SIG-M5 treated with dmso at 0.1 percent for 504 hours (cell line): ENCODE measurements at regions not wholly inside any gene's neighbourhood (a gene's known extent, or its start where the extent isn't known, plus 50 kb on each side); places are given as distances from the start of the nearest gene placed in this dataset.

Source experiments
- DNase-seq: peaks from one replicate; lab custom pipeline; 2025; ENCODE audit not compliant: unreplicated experiment; lab: John Stamatoyannopoulos, UW

DNA sequence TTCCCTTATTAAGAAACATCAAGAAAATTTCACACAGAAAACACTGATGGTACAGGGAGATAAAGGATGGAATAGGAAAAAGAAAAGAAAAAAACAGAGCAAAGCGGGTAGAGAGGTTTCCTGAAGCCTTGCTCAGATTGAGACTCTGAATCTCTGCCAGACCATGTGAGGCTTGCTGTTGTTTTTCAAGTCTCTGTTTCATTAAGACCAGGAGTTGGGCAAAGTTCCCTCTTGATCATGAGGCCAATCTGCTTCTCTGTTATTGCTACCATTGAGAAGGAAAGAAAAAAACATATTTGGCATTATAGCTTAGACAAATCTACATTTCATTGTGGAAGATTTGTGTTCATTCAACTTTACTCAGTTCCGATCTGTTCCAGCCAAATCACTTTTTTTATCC lies 201.6 kb upstream of the SOX9 start:
- DNase-seq: no peak

DNA sequence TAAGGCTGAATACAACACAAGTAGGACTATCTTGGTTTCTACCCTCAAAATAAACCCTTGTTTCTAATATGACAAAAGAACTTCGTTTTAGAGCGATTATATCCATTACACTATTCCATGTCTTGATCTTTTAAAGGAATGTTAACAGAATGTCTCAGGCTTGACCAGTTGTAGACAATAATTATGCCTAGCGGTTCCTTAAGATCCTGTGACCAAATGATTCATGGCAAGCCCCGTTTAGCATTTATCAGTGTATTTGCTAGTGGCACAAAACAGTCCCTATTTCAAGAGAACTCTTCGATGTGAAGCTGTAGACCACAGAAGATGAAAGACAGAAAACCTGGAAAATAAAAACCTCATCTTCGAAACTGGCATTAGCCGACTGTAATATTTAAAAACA lies 200.9 kb upstream of the SOX9 start:
- DNase-seq: no peak

DNA sequence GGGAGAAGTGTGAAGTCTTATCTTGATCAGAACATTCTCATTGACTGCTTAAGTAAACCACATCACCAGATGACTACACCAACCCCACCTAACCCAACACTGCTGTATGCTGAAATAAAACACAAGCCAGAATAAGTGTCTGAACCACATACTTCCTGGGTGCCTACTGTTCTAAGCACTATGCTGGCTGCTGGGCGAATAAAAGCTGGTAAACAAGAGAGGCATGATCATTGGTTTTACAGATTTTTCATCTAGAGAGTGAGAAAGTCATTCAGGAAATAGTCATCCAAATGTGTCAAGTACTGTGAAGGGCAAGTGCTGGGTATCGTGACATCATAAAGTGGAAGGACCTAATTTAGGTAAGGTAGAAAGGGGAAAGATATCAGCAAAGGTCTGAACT lies 199.0 kb upstream of the SOX9 start:
- DNase-seq: no peak

DNA sequence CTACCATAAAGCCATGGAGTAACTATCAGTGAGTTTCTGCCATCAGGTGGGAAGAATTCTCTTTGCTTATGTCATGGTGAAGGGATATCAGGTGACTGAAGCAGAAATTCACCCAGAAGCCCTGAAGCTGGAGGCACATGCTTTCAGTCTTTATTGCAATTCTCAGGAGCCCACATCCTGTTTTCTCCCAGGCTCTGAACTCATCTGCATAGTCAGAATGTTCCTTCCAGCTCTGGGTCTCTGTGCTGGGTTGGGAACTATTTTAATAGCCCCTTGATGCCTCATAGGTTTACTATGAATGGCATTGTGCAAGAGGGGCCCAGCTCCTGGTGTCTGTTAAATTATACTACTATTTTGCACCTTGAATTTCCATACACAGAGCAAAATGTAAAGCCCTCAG lies 198.4 kb upstream of the SOX9 start:
- no peak for DNase-seq

DNA sequence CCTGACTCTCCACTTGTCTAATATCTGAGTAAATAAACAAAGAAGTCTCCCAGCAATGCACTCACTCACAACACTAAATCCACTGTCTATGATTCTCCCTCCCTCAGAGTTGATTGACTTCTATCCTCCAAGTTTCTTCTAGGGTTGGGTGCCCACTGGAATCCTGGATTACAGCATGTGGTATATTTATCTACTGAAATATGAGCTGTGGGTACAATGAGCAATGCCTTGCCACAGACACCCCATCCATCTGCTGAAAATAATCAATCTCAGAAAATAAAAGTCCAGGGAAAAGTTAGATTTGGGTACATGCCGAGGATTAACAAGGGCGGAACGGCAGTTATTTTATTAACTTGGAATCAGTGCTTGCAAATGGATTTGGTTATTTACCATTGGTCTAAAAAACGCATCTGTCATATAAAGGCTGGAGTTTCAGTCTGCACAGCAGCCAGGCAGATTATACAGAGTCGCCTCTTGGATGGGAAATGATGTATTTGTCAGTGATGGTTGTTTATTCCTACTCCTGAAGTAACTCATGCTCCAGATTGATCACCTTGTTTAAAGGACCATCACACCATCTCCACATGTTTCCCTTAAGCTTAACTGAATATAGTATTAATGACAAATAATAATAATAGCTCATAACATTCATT lies 193.9 kb upstream of the SOX9 start:
- no peak for DNase-seq

- no peak for DNase-seq
These were observed 187.5 kb upstream of the SOX9 start for GRCh38 chr17:71933306-71933705.

DNA sequence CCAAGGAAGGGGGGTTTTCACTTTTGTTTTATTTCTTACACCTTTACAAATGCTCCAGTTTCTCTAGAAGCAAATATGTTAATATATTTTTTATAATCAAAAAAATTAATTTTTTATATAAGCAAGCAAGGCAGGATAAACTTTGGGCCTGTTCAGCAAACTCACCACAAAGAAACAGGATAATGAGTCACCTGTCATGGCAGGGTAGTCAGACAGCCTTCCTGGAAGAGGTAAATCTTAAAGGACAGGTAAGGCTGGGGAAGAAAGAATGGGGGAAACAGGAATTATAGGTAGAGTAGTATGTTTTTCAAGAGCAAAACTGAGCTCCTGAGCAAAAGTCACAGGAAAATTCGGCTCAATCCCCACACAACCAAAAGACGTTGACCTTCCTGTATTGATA lies 186.3 kb upstream of the SOX9 start:
- no peak for DNase-seq

DNA sequence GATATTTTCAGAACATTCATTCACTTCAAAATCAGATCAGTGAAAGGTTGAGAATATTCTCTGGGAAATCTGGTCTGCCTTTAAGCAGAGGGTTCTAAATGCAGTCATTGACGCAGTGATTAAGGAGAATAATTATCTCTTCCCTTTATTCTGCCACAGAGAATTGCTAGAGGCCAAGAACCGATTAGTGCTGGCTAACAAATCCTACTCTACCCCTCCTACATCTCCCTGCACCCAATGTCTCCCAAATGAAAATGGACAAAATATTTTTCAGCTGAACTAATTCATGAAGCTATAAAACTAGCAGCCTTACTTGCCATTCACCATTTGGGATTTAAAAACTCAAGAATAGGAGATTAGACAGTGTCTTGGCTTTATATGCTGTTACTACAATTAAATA lies 185.5 kb upstream of the SOX9 start:
- no peak for DNase-seq

GRCh38 chr17:71936977-71937376 lies 183.8 kb upstream of the SOX9 start:
- no peak for DNase-seq

- no peak for DNase-seq
These were observed 182.9 kb upstream of the SOX9 start for GRCh38 chr17:71937914-71938313.

DNA sequence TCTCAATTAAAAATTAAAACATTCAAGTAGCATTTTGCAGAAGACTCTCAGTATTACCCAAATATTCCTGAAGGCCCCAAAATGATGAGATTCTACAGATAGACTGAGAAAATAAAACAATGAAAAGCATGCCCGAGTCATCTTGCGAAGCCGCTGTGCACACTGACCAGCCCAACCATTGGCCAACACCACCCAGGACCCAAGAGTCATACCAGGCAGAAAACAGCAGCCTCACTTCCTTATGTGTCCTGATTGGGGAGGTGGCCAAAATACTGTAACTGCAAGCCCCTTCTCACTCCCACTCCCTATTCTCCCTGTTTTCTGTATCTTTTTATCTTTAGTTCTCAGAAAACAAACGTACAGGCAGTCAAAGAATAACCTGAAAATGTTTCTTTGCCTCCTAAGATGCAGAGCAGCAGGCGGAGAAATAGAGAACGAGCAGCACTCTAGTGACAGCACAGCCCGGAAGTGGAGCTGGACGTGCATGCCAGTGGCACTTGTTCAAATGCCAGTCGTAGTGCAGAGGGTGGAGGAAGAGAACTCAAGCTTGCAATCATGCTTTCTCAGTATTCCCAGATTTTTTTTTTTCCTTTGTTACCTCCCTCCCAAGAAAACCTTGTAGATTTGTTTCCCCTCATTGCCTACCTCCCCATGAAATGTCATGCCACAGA lies 182.3 kb upstream of the SOX9 start:
- DNase-seq: no peak

- no peak for DNase-seq
These were observed 178.9 kb upstream of the SOX9 start for GRCh38 chr17:71941920-71942319.

DNA sequence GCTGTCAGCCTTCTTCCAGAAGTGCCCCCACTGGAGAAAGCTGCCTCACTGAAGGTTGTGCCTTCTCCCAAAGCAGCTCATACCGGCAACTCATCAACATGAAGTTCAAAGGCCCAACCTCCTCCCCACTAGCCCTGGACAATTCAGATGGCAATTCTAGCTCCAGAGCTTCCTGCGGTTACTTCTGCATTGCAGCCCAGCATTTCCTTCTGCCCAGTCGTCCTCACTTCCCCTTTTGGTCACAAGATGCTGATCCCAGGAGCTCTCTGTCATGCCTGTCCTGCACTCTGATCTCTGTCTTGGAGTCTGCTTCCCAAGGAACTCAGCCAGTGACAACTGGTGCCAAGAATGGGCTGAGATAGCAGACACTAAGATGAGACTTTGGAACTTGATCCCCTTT lies 178.2 kb upstream of the SOX9 start:
- DNase-seq: no peak

DNA sequence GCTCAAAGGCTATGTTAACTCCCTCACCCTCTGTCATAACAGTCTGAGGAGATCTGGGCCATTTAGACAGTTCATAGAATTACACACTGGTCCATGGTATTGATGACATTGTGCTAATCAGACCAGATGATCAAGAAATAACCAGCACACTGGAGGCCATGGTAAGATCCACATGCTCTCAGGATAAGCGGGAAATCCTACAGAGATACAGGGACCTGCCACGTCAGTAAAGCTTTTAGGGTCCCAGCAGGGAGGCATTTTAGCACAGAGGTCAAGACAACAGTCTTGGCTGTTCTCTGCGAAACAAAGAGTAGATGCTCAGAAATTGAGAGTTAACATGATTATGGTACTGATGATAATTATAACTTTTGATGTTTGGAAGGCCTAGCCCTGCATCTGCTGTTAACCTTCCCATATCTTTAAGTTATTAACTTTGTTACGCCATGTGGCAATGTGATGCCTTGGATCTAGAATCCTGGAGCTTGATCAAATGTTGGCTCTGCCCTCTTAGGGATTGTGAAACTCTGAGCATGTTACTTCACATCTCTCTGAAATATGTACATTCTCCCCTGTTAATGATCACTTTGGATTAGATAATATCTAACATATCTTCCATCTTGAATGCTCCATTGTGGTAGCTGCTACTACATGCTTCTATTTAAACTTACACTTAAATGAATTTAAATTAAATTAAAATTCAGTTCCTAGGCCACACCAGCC lies 172.0 kb upstream of the SOX9 start:
- DNase-seq: no peak

- no peak for DNase-seq
These were observed 161.7 kb upstream of the SOX9 start for GRCh38 chr17:71959154-71959553.

DNA sequence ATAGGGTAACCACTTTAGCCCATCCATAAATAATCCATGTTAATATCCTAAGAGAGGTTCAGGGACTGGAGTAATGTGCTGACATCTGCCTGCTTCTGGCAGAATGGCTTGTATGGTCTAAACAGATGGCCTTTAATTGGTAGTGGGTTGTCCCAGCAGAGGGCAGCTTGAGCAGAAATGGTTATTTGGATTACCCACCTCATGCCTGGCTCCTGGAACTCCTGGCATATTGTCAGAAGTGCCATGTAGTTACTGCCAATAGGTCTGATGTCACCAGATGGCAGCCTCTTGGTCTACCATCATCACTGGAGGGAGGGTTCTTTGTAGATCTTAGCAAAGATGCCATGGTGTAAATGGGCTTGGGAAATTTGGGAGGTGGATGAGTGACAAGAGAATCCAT lies 157.5 kb upstream of the SOX9 start:
- no peak for DNase-seq

GRCh38 chr17:71963791-71964190 lies 157.0 kb upstream of the SOX9 start:
- DNase-seq: no peak

DNA sequence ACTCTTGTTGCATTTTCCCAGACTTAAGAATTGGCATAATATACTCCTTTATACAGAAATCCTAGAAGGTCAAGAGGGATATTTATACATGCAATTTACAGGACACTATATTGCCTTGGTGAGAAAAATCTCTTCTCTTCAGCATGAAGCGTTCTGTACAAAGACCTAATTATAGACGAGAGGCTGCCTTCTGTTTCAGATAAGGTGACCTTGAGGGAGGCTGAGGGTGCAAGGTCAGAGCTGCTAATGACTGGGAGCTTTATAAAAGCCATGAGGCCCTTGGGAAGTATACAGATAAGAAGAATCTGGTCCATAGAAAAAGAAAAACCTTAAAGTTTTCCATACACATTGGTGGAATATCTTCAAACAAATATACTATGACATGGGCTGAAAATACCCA lies 156.3 kb upstream of the SOX9 start:
- DNase-seq: no peak

GRCh38 chr17:71966055-71966454 lies 154.8 kb upstream of the SOX9 start:
- DNase-seq: no peak

GRCh38 chr17:71966459-71967313 lies 154.1 kb upstream of the SOX9 start:
- DNase-seq: no peak

GRCh38 chr17:71969500-71969899 lies 151.3 kb upstream of the SOX9 start:
- DNase-seq: no peak

DNA sequence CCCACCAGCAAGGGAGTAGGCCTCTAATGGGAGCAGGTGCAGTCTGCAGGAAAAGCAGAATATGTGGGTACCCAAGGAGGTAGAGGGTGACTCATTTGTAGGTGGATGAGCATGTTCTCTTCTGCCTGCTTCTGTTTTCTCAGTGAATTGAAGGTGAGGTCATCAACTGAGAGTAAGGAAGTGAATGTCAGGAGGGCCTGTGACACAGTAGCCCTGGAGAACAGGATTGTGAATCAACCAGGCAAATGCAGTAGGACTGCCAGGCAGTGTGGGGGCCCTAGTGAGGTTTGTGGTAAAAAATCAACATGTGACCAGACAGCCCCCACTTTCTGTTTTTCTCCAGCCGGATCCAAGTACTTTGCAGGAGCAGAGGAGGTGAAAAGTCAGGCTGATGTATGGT lies 150.5 kb upstream of the SOX9 start:
- no peak for DNase-seq
